Epithelial cell of prostate (primary cell): ENCODE measurements at regions not wholly inside any gene's neighbourhood (a gene's known extent, or its start where the extent isn't known, plus 50 kb on each side); places are given as distances from the start of the nearest gene placed in this dataset.
A peak's percentile ranks its signal among the peaks of the same experiment; 100 is the strongest.
"Not testable (repeated sequence)": the region's sequence is repeated elsewhere in the genome, so short reads cannot be mapped to it uniquely, and the experiment has no call there.

Experiments used
- DNase-seq: peaks from one replicate; pipeline ENCODE4 v3.0.0-alpha.2; 2011; ENCODE audit warnings: low read depth, low spot score
- H3K27ac ChIP-seq: fragments of 450-650 bp; 2 replicates; pipeline ENCODE4 v1.5.1; 2017; ENCODE audit warnings: mild to moderate bottlenecking

DNA sequence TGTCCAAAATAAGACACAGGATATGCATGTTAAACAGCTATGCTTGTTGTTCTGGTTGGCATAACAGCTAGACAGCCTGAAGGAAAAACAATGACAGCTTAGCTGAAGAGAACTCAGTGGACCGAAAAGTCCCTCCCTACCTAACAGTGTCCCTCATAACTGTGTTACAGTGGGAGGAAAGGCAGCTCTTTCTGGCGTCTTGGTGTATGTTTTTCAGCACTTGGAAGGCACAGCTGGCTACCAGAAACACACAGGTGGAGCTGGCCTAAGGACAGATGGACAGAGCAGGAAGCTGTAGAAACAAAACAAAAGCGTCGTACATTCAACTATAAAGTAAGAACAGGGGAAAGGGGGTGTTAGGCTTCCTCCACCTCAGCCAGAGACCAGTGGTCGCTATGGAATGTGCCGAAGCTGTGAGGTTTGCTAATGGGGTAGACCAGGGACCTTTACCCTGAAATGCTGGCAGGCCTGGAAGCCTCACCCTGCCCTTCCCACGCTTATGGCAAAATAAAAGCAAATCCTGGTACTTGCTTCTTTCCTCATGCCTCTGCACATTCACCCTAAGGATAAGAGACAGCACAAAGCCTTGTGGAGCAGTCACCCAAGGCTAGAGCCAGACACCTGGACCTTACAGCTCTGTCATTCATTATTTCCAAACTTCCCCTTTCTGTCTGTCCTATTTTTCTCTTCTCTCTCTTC is 103.5 kb upstream of the TRIB2 start:
- no peak for DNase-seq
- H3K27ac ChIP-seq = no peak overlapping the region

DNA sequence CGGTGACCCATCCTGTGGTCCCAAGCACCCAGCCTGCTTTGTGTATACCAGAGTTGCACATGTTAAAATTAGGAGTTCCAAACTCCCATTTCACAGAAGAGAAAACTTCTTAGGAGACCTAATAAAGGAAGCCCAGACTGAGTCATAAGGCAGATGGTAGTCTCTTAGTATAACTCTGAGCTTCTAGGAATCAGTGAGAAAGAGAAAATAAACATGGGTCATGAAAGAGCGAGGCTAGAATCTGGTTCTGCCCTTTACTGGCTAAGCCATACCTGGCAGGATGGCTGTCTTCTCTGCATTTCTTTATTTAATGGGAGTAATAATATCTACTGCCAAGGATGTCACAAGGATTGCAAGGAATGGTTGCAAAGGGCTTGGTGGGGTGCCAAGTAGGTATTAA is 101.2 kb upstream of the TRIB2 start:
- H3K27ac ChIP-seq = no peak overlapping the region
- no peak for DNase-seq

DNA sequence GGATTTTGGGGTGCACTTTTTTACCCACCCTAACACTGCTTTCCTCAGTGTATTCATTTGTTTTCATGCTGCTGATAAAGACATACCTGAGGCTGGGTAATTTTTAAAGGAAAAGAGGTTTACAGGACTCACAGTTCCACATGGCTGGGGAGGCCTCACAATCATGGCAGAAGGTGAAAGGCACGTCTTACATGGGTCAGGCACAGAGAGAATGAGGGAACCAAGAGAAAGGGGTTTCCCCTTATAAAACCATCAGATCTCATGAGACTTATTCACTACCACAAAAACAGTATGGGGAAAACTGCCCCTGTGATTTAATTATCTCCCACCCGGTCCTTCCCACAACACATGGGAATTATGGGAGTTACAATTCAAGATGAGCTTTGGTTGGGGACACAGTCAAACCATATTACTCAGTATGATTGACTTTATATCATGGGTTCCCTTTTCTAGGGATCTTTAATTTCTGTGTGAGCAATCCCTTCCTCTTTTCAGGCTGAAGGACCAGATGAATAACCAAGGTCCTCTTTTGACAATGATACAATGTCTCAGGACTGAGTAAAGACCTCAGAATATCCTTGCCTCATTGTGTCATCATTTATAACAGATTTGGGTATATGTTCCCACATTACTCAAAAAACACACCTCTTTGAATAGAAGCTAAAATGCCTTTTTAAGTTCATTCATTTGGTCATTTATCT is 100.1 kb upstream of the TRIB2 start:
- DNase-seq = no peak
- H3K27ac ChIP-seq = no peak overlapping the region

DNA sequence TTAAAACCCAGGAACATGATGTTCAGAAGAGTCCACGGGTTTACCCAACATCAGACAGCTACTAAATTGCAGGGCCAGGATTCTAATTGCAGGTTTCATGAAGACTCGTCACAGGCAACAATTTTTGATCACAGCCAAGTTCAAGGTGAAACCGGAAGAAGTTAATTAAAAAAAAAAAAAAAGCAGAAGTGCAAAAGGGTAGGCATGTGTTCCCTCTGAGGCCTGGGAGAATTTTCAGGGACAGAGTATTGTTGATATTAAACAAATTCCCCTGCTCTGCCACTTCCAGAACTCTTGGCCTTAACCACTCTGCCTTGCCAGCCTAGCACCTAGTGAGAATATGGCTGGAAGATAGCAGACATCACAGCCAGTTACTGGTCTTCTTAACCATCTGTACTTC is 99.4 kb upstream of the TRIB2 start:
- no peak overlapping the region for H3K27ac ChIP-seq
- no peak for DNase-seq

GRCh38 chr2:12617853-12618252 is 98.9 kb upstream of the TRIB2 start:
- no peak for DNase-seq
- no peak overlapping the region for H3K27ac ChIP-seq

- H3K27ac ChIP-seq = no peak overlapping the region
- no peak for DNase-seq
Observed at GRCh38 chr2:12618576-12618975, 98.2 kb upstream of the TRIB2 start.

DNA sequence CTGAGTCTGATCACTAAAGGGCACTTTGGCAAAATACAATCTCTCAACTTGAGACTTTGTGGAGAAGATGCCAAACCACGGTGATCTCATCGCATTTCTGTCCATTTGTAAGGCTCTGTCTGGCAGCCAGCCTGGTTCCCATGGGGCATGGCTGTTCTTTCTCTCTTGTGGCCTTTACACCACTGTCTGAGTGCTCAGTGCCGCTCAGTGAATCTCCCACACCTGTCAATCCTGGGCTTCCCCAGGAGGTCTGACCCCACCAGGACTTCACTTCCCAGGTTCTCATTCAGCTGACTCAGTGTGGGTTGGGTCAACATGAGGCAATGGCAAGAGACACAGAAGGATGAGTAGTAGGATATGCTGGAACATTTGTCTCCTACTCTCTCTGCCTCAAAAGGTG is 96.8 kb upstream of the TRIB2 start:
- H3K27ac ChIP-seq = peak overlapping the region; percentile 12
- peak; percentile 43 for DNase-seq

- DNase-seq = no peak
- H3K27ac ChIP-seq = no peak overlapping the region
Observed at GRCh38 chr2:12620759-12621158, 96.0 kb upstream of the TRIB2 start.

GRCh38 chr2:12623051-12623450 is 93.7 kb upstream of the TRIB2 start:
- H3K27ac ChIP-seq = no peak overlapping the region
- no peak for DNase-seq

- no peak for DNase-seq
- H3K27ac ChIP-seq = no peak overlapping the region
Observed at GRCh38 chr2:12624384-12624783, 92.4 kb upstream of the TRIB2 start.

DNA sequence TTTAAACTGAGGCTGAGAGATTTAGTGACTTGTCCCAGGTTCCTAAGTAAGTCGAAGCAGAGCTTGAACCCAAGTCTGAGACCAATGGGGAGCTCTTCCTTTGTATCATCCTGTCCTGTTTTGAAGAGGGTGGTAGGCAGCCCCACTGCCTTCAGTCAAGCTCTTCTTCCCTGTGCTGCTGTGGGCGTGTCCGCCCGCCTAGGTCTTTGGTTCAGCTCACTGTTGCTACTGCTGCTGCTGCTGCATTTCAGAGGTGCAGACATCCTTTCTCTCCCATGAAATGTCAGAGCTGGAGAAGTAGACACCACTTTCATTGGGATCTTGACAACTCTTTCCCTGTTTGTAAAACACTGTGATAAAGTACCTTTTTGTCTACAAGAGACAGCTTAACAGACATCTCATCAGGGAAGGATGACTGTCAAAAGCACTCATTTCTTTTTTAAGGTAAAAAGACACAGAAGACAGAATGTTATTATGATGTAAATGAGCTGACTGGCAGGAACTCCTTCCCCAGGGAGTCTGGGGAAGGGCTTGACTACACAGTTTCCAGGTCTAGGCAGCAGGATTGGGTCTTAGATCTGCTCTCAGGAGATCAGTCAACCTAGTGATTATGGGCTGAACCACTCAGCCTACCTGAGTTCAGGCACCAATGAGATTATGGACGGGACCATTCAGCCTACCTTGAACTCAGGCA is 91.7 kb upstream of the TRIB2 start:
- H3K27ac ChIP-seq = no peak overlapping the region
- no peak for DNase-seq

- not testable (repeated sequence) for H3K27ac ChIP-seq
Observed at GRCh38 chr2:12628541-12628940, 88.2 kb upstream of the TRIB2 start.

DNA sequence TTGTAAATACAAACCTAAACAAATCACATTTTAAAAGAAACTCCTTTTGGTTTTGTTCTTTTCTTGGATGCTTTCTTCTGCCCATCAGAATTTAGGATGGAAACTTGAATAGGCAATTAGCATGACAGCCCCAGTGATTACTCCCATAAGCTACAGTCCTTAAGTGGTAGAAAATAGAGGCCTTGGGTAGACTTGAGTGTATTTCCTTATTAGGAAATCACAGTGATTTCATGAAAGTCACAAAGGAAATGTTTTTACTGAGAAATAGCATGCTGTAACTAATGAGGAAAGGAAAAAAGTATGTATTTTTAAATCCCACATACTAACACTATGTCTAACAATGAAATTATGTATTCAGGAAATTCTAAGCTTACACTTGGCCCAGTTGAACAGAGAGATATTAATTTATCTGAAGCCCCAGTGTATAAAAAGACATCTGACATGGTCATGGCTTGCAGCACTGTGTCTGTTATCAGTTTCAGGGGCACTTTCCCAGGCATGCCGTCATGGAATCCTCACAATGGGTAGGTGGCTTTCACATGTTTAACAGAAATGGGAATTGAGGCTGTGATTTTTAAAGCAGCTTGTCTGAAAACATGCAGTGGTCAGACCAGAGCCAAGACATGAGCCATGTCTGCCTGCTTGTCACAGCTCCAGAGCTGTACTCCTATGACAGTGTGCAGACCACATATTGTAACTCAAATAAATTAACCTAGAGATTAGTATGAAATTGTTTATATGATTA is 79.7 kb upstream of the TRIB2 start:
- H3K27ac ChIP-seq = no peak overlapping the region
- DNase-seq = no peak

More at GRCh38 chr2:12628541-12628940, 88.2 kb upstream of the TRIB2 start:
- not testable (repeated sequence) for DNase-seq

DNA sequence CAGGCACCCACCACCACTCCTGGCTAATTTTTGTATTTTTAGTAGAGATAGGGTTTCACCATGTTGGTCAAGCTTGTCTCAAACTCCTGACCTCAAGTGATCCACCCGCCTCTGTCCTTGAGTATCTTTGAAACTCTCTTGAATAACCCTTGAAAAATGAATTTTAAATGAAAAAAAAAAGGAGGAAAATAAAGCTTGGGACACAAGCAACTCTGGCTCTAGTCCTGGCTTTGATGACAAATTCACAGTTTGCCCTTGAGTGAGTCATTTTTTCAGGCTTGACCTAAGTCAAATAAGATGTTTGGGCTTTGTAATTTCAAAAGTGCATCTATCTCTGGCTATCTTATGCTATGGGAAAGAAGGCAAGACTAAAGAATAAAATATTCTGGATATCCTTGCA is 79.0 kb upstream of the TRIB2 start:
- DNase-seq = no peak

GRCh38 chr2:12641441-12641840 is 75.3 kb upstream of the TRIB2 start:
- DNase-seq = no peak
- no peak overlapping the region for H3K27ac ChIP-seq

More for the DNA sequence above, 79.0 kb upstream of the TRIB2 start:
- no peak overlapping the region for H3K27ac ChIP-seq

DNA sequence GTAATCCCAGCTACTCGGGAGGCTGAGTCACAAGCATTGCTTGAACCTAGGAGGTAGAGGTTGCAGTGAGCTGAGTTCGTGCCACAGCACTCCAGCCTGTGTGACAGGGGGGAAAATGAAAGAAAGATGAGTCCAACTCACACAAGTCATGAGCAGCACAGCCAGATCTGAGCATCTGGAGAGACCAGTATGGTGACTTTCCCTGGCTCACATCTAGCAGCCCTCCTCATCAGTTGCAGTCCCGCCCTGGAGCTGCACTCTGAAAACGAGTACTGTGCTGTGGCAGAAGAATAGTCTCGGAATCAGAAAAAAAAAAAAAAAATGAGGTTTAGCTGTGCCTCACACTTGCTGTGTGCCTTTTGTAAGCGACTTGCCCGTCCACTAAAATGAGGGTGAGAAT is 74.4 kb upstream of the TRIB2 start:
- H3K27ac ChIP-seq = no peak overlapping the region
- no peak for DNase-seq

DNA sequence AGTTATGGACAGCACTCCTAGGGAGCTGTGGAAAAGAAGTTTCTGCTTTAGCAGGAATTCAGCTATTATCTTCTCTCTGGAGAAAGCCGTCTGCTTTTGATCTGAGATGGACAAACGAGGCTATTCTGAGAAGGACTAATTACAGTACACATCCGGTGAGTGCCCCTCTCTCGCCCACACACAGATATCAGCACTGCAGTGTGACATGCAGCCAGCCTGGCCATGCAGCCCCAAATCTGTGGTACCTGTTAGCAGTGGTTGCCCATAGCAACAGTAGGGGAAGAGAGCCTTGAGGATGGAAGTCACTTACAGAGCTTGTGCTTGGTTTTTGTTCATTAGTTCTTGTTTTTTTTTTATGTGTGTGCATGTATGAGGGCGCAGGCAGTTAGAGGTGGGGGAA is 73.9 kb upstream of the TRIB2 start:
- DNase-seq = no peak
- H3K27ac ChIP-seq = no peak overlapping the region

DNA sequence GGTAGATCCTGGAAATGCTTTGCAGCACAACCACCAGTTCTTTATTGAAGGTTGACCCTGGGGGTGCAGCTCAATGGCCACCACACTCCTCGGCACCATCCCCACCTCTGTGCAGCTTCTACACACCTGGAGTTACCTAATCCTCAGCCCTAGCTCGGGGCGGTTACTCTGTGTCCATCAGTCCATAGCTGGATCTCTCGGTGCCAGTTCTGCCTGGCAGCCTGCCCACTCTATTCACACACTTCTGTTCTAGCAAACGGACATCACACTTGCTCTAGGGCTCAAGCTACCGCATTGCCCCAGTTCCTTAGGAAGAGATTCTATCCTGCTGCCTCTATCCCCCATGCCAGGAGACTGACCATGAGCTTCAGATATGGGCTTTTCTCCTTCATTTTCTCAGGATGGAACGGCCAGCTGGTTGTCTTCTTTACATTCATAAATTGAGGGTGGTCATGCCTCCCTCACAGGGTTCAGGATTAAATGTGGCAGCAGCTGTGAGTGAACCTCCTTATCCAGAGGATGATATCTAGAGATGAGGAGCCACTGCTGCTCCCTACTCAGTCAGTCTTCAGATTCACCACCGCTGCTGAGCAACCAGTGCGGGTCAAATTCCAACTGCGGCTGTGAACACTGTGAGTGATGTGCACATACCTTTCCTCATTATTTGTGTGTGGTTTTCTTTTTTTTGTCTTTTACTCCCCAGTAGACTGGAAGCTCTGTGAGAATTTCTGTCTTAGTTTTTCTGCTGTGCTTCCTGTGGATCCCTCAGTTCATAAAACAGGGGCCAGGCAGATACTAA is 66.9 kb upstream of the TRIB2 start:
- no peak for DNase-seq
- no peak overlapping the region for H3K27ac ChIP-seq

GRCh38 chr2:12651641-12652040 is 65.1 kb upstream of the TRIB2 start:
- DNase-seq = no peak
- no peak overlapping the region for H3K27ac ChIP-seq

GRCh38 chr2:12652723-12653122 is 64.0 kb upstream of the TRIB2 start:
- H3K27ac ChIP-seq = no peak overlapping the region
- no peak for DNase-seq
